ENCODE measurements at regions not wholly inside any gene's neighbourhood (a gene's known extent, or its start where the extent isn't known, plus 50 kb on each side); places are given as distances from the start of the nearest gene placed in this dataset.

- H3K27ac ChIP-seq: no peak overlapping the region
- no peak overlapping the region for H3K4me3 ChIP-seq
- H3K36me3 ChIP-seq: no peaks in the 10 kb centered on the region
- WGBS, 2 donors: 55 to 60% methylated on average over 3 of the region's 3 CpGs
- H3K4me1 ChIP-seq: no peaks in the 10 kb centered on the region
- no peak for DNase-seq
- TF ChIP-seq CTCF (IDR thresholded peaks at IDR 0.05): no peak
- H3K27me3 ChIP-seq: no peaks in the 10 kb centered on the region
- H3K9me3 ChIP-seq: no peaks in the 10 kb centered on the region
- no peak for ATAC-seq
- FAIRE-seq: no peak
- intact Hi-C loops (cut with DNase I): no loop called here
Measured at GRCh38 chr5:153094333-153094732, 396.1 kb upstream of the GRIA1 start.

- no peak for FAIRE-seq
- no peaks in the 10 kb centered on the region for H3K36me3 ChIP-seq
- no peak overlapping the region for H3K27ac ChIP-seq
- intact Hi-C loops (cut with DNase I): no loop called here
- no peak for ATAC-seq
- no peak overlapping the region for H3K4me3 ChIP-seq
- no peaks in the 10 kb centered on the region for H3K9me3 ChIP-seq
- H3K4me1 ChIP-seq: no peaks in the 10 kb centered on the region
- H3K27me3 ChIP-seq: no peaks in the 10 kb centered on the region
- WGBS, 2 donors: 74 to 78% methylated on average over 4 of the region's 4 CpGs
- no peak for TF ChIP-seq CTCF (IDR thresholded peaks at IDR 0.05)
- no peak for DNase-seq
Measured at GRCh38 chr5:153096381-153096780, 394.1 kb upstream of the GRIA1 start.

GRCh38 chr5:153099328-153099727, 391.1 kb upstream of the GRIA1 start:
- Histone ChIP-seq H3K9me3 (no peaks in the 10 kb centered on the region), H3K27ac (no peak overlapping the region), H3K36me3 (no peaks in the 10 kb centered on the region), H3K27me3 (no peaks in the 10 kb centered on the region), H3K4me3 (no peak overlapping the region), H3K4me1 (no peaks in the 10 kb centered on the region)
- DNase-seq (no peak), FAIRE-seq (no peak), ATAC-seq (no peak)
- intact Hi-C loops (cut with DNase I): no loop called here
- TF ChIP-seq CTCF (IDR thresholded peaks at IDR 0.05): no peak
- 47 to 59% methylated on average over 1 of the region's 1 CpG for WGBS, 2 donors

- no peak for DNase-seq
- Histone ChIP-seq H3K27ac (no peak overlapping the region), H3K36me3 (no peaks in the 10 kb centered on the region), H3K9me3 (no peaks in the 10 kb centered on the region), H3K27me3 (no peaks in the 10 kb centered on the region), H3K4me3 (no peak overlapping the region), H3K4me1 (no peaks in the 10 kb centered on the region)
- FAIRE-seq: no peak
- 43 to 52% methylated on average over 3 of the region's 3 CpGs for WGBS, 2 donors
- ATAC-seq: no peak
- intact Hi-C loops (cut with DNase I): no loop called here
- no peak for TF ChIP-seq CTCF (IDR thresholded peaks at IDR 0.05)
Measured at GRCh38 chr5:153101235-153102180, 389.0 kb upstream of the GRIA1 start.

GRCh38 chr5:153116916-153117315, 373.6 kb upstream of the GRIA1 start:
- Histone ChIP-seq H3K36me3 (no peaks in the 10 kb centered on the region), H3K27ac (no peak overlapping the region), H3K9me3 (no peaks in the 10 kb centered on the region), H3K4me1 (no peaks in the 10 kb centered on the region), H3K27me3 (no peaks in the 10 kb centered on the region), H3K4me3 (no peak overlapping the region)
- no peak for TF ChIP-seq CTCF (IDR thresholded peaks at IDR 0.05)
- FAIRE-seq: no peak
- no peak for DNase-seq
- WGBS, 2 donors: 34 to 37% methylated on average over 1 of the region's 1 CpG
- no peak for ATAC-seq
- intact Hi-C loops (cut with DNase I): no loop called here

Measured in pancreas (tissue), 10 donors.